ENCODE measurements at regions not wholly inside any gene's neighbourhood (a gene's known extent, or its start where the extent isn't known, plus 50 kb on each side); places are given as distances from the start of the nearest gene placed in this dataset.

GRCh38 chr6:121848523-121849255, 413.2 kb downstream of the GJA1 start:
- Histone ChIP-seq H3K36me3 (no peaks in the 10 kb centered on the region), H3K4me3 (no peak overlapping the region), H3K9me3 (no peaks in the 10 kb centered on the region), H3K4me1 (peaks cover 20% of the 10 kb centered on the region), H3K27me3 (no peaks in the 10 kb centered on the region), H3K27ac (peak overlapping the region; percentile 19)
- DNase-seq (ENCODE audit: extremely low spot score in 2 of 2), result no peak
- intact Hi-C loops (cut with DNase I), result no loop called here
- no peak for TF ChIP-seq CTCF (IDR thresholded peaks at IDR 0.05)
- no peak for TF ChIP-seq POLR2A (IDR thresholded peaks at IDR 0.05)
- TF ChIP-seq POLR2AphosphoS5 (IDR thresholded peaks at IDR 0.05; ENCODE audit: insufficient read depth in 1 of 2, low read depth in 1 of 2), result no peak

DNA sequence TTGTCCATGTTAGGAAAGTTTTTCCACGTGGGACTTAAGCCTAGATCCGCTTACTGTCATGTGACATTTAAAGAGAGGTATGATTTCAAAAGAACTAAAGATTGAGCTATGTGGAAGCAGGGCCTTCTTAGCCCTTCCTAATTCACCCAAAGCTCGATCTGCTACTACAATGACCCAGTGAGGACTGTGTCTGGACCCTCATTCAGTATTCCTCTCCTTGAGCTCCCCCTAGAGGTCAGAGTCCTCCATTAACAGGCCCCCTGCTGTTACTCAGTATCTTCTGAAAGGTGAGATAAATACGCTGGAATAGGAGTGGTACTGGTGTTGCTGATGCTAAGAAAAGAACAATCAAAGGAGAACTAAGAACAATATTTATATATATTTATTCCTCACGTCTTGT, 414.0 kb downstream of the GJA1 start:
- intact Hi-C loops (cut with DNase I), result no loop called here
- TF ChIP-seq POLR2AphosphoS5 (IDR thresholded peaks at IDR 0.05; ENCODE audit: insufficient read depth in 1 of 2, low read depth in 1 of 2), result no peak
- peak in 1 of 3 experiments; percentile 64 for TF ChIP-seq CTCF (IDR thresholded peaks at IDR 0.05)
- no peak for TF ChIP-seq POLR2A (IDR thresholded peaks at IDR 0.05)
- Histone ChIP-seq H3K27me3 (no peaks in the 10 kb centered on the region), H3K27ac (peak overlapping the region; percentile 19), H3K36me3 (no peaks in the 10 kb centered on the region), H3K4me3 (no peak overlapping the region), H3K4me1 (peaks cover 20% of the 10 kb centered on the region), H3K9me3 (no peaks in the 10 kb centered on the region)
- DNase-seq (ENCODE audit: extremely low spot score in 2 of 2), result no peak

GRCh38 chr6:121851056-121851455, 415.6 kb downstream of the GJA1 start:
- intact Hi-C loops (cut with DNase I), result loop anchor here (10.0 kb wide), 1 partner anchor 416 kb away; the partner anchor contains the start of gene GJA1
- TF ChIP-seq CTCF (IDR thresholded peaks at IDR 0.05) (no peak), POLR2AphosphoS5 (IDR thresholded peaks at IDR 0.05; ENCODE audit: insufficient read depth in 1 of 2, low read depth in 1 of 2) (peak in 1 of 2 donors; percentile 16)
- H3K27me3 ChIP-seq, result no peaks in the 10 kb centered on the region
- H3K36me3 ChIP-seq, result no peaks in the 10 kb centered on the region
- H3K9me3 ChIP-seq, result no peaks in the 10 kb centered on the region
- no peak overlapping the region for H3K4me3 ChIP-seq
- no peak for DNase-seq (ENCODE audit: extremely low spot score in 2 of 2)
- peak overlapping the region; percentile 56 for H3K27ac ChIP-seq
- peaks cover 26% of the 10 kb centered on the region for H3K4me1 ChIP-seq

DNA sequence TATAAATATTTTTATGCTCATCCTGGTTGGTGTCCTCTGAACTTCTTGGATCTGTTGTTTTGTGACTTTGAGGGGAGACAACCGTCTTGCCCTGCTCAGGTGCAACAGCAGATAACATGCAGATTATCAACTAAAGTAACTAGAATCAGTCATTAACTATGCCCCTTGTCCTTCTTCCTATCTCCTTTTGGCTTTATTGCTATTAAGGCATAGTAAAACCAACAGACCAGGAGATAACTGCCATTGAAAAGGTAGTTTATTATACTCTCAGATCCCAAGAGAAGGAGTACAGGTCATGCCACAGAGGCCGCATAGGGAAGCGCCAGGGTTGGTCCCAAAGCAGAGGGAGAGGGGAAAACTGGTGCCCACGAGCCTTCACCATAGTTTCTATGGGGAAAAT, 418.2 kb downstream of the GJA1 start:
- intact Hi-C loops (cut with DNase I), result loop anchor here (10.0 kb wide), 1 partner anchor 419 kb away; the partner anchor contains the start of gene GJA1
- no peak for TF ChIP-seq CTCF (IDR thresholded peaks at IDR 0.05)
- no peak for TF ChIP-seq POLR2A (IDR thresholded peaks at IDR 0.05)
- TF ChIP-seq POLR2AphosphoS5 (IDR thresholded peaks at IDR 0.05; ENCODE audit: insufficient read depth in 1 of 2, low read depth in 1 of 2), result no peak

GRCh38 chr6:121855521-121855920, 420.1 kb downstream of the GJA1 start:
- H3K27me3 ChIP-seq, result no peaks in the 10 kb centered on the region
- no peaks in the 10 kb centered on the region for H3K9me3 ChIP-seq
- peak overlapping the region; percentile 53 for H3K27ac ChIP-seq
- no peak for DNase-seq (ENCODE audit: extremely low spot score in 2 of 2)
- peaks cover 12% of the 10 kb centered on the region for H3K4me1 ChIP-seq
- intact Hi-C loops (cut with DNase I), result loop anchor here (10.0 kb wide), 1 partner anchor 421 kb away; the partner anchor contains the start of gene GJA1
- no peaks in the 10 kb centered on the region for H3K36me3 ChIP-seq
- no peak overlapping the region for H3K4me3 ChIP-seq
- TF ChIP-seq CTCF (IDR thresholded peaks at IDR 0.05), result no peak
- no peak for TF ChIP-seq POLR2AphosphoS5 (IDR thresholded peaks at IDR 0.05; ENCODE audit: insufficient read depth in 1 of 2, low read depth in 1 of 2)
- TF ChIP-seq POLR2A (IDR thresholded peaks at IDR 0.05), result no peak

More for the DNA sequence above, 418.2 kb downstream of the GJA1 start:
- no peaks in the 10 kb centered on the region for H3K27me3 ChIP-seq
- DNase-seq (ENCODE audit: extremely low spot score in 2 of 2), result no peak
- no peak overlapping the region for H3K27ac ChIP-seq
- no peaks in the 10 kb centered on the region for H3K36me3 ChIP-seq
- no peaks in the 10 kb centered on the region for H3K9me3 ChIP-seq
- peaks cover 21% of the 10 kb centered on the region for H3K4me1 ChIP-seq
- no peak overlapping the region for H3K4me3 ChIP-seq

Data from vagina (tissue), 2 donors.